22Rv1 (cell line): ENCODE measurements at regions not wholly inside any gene's neighbourhood (a gene's known extent, or its start where the extent isn't known, plus 50 kb on each side); places are given as distances from the start of the nearest gene placed in this dataset.

ENCODE experiments used
- CTCF ChIP-seq: fragments of 450-650 bp; IDR thresholded peaks from 2 replicates; pipeline ENCODE4 v1.5.1; 2017; ENCODE audit warnings: mild to moderate bottlenecking
- ZFX ChIP-seq: fragments of 450-650 bp; IDR thresholded peaks from 2 replicates; pipeline ENCODE4 v1.6.1; 2017; ENCODE audit warnings: antibody characterized with exemption, borderline replicate concordance

GRCh38 chr14:53368711-53369201, 215.6 kb upstream of the DDHD1 start:
- TF ChIP-seq CTCF (no peak), ZFX (no peak)
